ENCODE measurements at regions not wholly inside any gene's neighbourhood (a gene's known extent, or its start where the extent isn't known, plus 50 kb on each side); places are given as distances from the start of the nearest gene placed in this dataset.

DNA sequence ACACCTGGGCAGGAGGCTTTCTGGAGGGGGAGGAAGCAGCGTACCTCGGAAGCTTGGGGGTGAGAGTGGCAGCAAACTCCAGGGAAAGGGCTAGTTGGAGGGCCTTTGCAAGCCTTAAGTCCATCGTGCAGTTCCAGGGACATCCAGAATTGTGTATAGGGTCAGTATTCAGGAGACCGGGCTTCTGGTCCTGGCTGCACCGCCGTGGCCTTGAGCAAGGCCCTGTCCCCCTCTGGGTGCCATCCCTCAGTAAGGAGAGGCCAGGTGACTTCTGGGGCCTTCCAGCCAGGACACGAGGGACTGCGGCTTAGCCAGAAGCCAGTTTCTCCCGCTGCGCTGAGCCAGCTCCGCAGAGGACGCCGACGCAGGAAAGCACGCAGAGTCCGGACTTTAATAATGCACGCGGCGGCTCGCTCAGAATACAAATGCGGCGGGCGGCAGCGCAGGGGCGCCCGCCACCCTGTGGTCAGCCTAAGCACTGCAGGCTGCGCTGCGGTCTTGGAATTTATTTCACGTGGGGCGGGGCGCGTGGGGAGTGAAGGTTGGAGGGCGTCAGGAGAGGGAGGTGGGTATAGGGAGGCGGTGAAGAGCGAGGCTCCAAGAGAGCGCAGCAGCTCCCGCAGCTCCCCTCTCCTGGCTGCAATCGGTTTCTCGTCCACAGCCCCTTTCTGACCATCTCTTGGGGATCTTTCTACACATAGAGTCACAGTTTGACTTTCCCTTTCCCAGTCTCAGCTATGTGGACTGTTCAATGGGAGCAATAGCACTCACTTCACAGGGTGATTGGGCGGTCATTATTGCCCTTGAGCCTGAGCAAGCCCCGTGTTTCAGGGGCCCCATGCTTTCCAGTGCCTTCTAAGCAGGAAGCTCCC, 94.1 kb upstream of the GPR50 start:
- no peaks in the 10 kb centered on the region for H3K79me2 ChIP-seq
- H3K27me3 ChIP-seq, result no peaks in the 10 kb centered on the region
- H3K27ac ChIP-seq, result no peak overlapping the region
- H2AFZ ChIP-seq, result no peak overlapping the region
- H3K36me3 ChIP-seq (replicated peaks; ENCODE audit: insufficient read depth, low read depth), result no peaks in the 10 kb centered on the region
- no peaks in the 10 kb centered on the region for H3K9me2 ChIP-seq (replicated peaks; ENCODE audit: insufficient read depth)
- DNase-seq (ENCODE audit: low spot score), result peak; percentile 80
- 20% methylated on average over 41 of the region's 41 CpGs for WGBS (ENCODE audit: low lambda C conversion rate, missing lambda C conversion rate)
- peak overlapping the region; percentile 74 for H3K4me2 ChIP-seq
- H3K9me3 ChIP-seq (ENCODE audit: low read depth), result no peaks in the 10 kb centered on the region
- H3K4me1 ChIP-seq (ENCODE audit: insufficient read depth), result no peaks in the 10 kb centered on the region
- no peak for TF ChIP-seq EZH2phosphoT487 (IDR thresholded peaks at IDR 0.05; ENCODE audit: low read depth, severe bottlenecking, unreplicated experiment)
- TF ChIP-seq, protein P1, sequence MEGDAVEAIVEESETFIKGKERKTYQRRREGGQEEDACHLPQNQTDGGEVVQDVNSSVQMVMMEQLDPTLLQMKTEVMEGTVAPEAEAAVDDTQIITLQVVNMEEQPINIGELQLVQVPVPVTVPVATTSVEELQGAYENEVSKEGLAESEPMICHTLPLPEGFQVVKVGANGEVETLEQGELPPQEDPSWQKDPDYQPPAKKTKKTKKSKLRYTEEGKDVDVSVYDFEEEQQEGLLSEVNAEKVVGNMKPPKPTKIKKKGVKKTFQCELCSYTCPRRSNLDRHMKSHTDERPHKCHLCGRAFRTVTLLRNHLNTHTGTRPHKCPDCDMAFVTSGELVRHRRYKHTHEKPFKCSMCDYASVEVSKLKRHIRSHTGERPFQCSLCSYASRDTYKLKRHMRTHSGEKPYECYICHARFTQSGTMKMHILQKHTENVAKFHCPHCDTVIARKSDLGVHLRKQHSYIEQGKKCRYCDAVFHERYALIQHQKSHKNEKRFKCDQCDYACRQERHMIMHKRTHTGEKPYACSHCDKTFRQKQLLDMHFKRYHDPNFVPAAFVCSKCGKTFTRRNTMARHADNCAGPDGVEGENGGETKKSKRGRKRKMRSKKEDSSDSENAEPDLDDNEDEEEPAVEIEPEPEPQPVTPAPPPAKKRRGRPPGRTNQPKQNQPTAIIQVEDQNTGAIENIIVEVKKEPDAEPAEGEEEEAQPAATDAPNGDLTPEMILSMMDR (IDR thresholded peaks at IDR 0.05; ENCODE audit: poor library complexity), result peak; percentile 94
- no peak for TF ChIP-seq EZH2 (IDR thresholded peaks at IDR 0.05; ENCODE audit: borderline replicate concordance)
- no peak overlapping the region for H3K4me3 ChIP-seq
- no peaks in the 10 kb centered on the region for H4K20me1 ChIP-seq (ENCODE audit: insufficient read depth, poor library complexity, severe bottlenecking)

DNA sequence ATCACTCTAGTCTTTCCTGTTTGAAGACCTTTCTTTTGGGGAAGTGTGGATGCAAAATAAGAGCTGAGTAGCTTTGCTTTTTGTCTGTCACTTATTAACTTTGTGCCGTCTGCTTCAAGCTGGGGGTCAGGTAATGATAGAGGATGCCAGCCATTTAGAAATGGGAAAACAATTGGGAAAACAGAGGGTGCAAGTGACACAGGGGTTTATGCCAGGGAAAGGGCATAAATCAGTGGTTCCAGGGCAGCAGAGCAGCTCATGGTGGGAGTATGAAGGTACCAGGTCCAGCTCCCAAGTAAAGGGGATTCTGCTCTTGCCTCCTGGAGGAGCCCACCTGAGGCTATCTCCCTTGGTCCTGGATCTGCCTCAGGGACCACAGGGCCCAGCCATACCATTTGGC, 91.9 kb upstream of the GPR50 start:
- DNase-seq (ENCODE audit: low spot score), result no peak
- H4K20me1 ChIP-seq (ENCODE audit: insufficient read depth, poor library complexity, severe bottlenecking), result no peaks in the 10 kb centered on the region
- H3K9me3 ChIP-seq (ENCODE audit: low read depth), result no peaks in the 10 kb centered on the region
- H3K4me2 ChIP-seq, result no peak overlapping the region
- H3K4me3 ChIP-seq, result no peak overlapping the region
- H2AFZ ChIP-seq, result no peak overlapping the region
- H3K27me3 ChIP-seq, result no peaks in the 10 kb centered on the region
- H3K27ac ChIP-seq, result no peak overlapping the region
- no peaks in the 10 kb centered on the region for H3K79me2 ChIP-seq
- no peak for TF ChIP-seq EZH2phosphoT487 (IDR thresholded peaks at IDR 0.05; ENCODE audit: low read depth, severe bottlenecking, unreplicated experiment)
- TF ChIP-seq, protein P1 (IDR thresholded peaks at IDR 0.05; ENCODE audit: poor library complexity), result no peak
- no peak for TF ChIP-seq EZH2 (IDR thresholded peaks at IDR 0.05; ENCODE audit: borderline replicate concordance)
- no peaks in the 10 kb centered on the region for H3K4me1 ChIP-seq (ENCODE audit: insufficient read depth)
- no peaks in the 10 kb centered on the region for H3K36me3 ChIP-seq (replicated peaks; ENCODE audit: insufficient read depth, low read depth)
- H3K9me2 ChIP-seq (replicated peaks; ENCODE audit: insufficient read depth), result no peaks in the 10 kb centered on the region
- WGBS (ENCODE audit: low lambda C conversion rate, missing lambda C conversion rate), result 64% methylated on average over 1 of the region's 1 CpG

DNA sequence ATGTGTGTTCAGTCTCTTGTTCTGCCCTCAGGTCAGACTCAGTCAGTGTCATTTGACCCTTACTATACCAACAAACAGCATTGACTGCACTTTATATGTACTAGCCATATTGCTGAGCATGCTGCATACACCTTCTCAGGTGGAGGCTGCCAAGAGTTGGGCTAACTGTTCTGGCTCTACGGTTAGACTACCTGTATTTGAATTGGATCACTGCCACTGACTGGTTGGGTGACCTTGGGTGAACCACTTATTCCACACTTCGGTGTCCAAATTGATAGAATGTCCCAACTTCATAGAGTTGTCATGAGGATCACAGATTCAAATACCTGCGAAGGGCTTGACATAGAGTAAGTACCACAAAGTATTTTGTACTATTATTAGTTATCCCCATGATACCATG, 91.2 kb upstream of the GPR50 start:
- WGBS (ENCODE audit: low lambda C conversion rate, missing lambda C conversion rate), result 77% methylated on average over 3 of the region's 3 CpGs
- no peak for DNase-seq (ENCODE audit: low spot score)
- Histone ChIP-seq H3K9me2 (replicated peaks; ENCODE audit: insufficient read depth) (no peaks in the 10 kb centered on the region), H3K27ac (no peak overlapping the region), H3K4me2 (no peak overlapping the region), H3K36me3 (replicated peaks; ENCODE audit: insufficient read depth, low read depth) (no peaks in the 10 kb centered on the region), H4K20me1 (ENCODE audit: insufficient read depth, poor library complexity, severe bottlenecking) (no peaks in the 10 kb centered on the region), H3K79me2 (no peaks in the 10 kb centered on the region), H3K9me3 (ENCODE audit: low read depth) (no peaks in the 10 kb centered on the region), H3K4me3 (no peak overlapping the region), H3K27me3 (no peaks in the 10 kb centered on the region), H3K4me1 (ENCODE audit: insufficient read depth) (no peaks in the 10 kb centered on the region), H2AFZ (no peak overlapping the region)
- TF ChIP-seq EZH2 (IDR thresholded peaks at IDR 0.05; ENCODE audit: borderline replicate concordance) (no peak), EZH2phosphoT487 (IDR thresholded peaks at IDR 0.05; ENCODE audit: low read depth, severe bottlenecking, unreplicated experiment) (no peak)
- TF ChIP-seq, protein P1 (IDR thresholded peaks at IDR 0.05; ENCODE audit: poor library complexity), result no peak
